ENCODE measurements at regions not wholly inside any gene's neighbourhood (a gene's known extent, or its start where the extent isn't known, plus 50 kb on each side); places are given as distances from the start of the nearest gene placed in this dataset.

GRCh38 chr20:11027224-11027623 is 353.4 kb upstream of the JAG1 start:
- no peak overlapping the region for H3K4me3 ChIP-seq (ENCODE audit: low read length)
- H2AFZ ChIP-seq (ENCODE audit: low read length): no peak overlapping the region
- H3K4me2 ChIP-seq (ENCODE audit: low read depth, low read length, poor library complexity, severe bottlenecking): no peak overlapping the region
- H3K36me3 ChIP-seq (ENCODE audit: insufficient read depth, low read length): no peaks in the 10 kb centered on the region
- H3K4me1 ChIP-seq (ENCODE audit: low read length): no peaks in the 10 kb centered on the region
- DNase-seq: no peak
- H3K79me2 ChIP-seq (ENCODE audit: low read length): no peaks in the 10 kb centered on the region
- H3K9ac ChIP-seq (ENCODE audit: low read length): no peak overlapping the region
- no peaks in the 10 kb centered on the region for H3K9me2 ChIP-seq (replicated peaks; ENCODE audit: insufficient read depth, low read length)
- no peak overlapping the region for H3K27ac ChIP-seq (ENCODE audit: low read length)
- H3K9me3 ChIP-seq (ENCODE audit: low read length): peaks cover 5% of the 10 kb centered on the region; the same call in 1 of the 2 replicates
- no peaks in the 10 kb centered on the region for H3K27me3 ChIP-seq (ENCODE audit: low read length)
- no peaks in the 10 kb centered on the region for H4K20me1 ChIP-seq (ENCODE audit: insufficient read depth, low read depth, low read length)

GRCh38 chr20:11030351-11030750 is 356.6 kb upstream of the JAG1 start:
- H3K79me2 ChIP-seq (ENCODE audit: low read length): no peaks in the 10 kb centered on the region
- H3K27ac ChIP-seq (ENCODE audit: low read length): no peak overlapping the region
- H3K4me1 ChIP-seq (ENCODE audit: low read length): no peaks in the 10 kb centered on the region
- H4K20me1 ChIP-seq (ENCODE audit: insufficient read depth, low read depth, low read length): no peaks in the 10 kb centered on the region
- H2AFZ ChIP-seq (ENCODE audit: low read length): no peak overlapping the region
- peaks cover 3% of the 10 kb centered on the region; the same call in 1 of the 2 replicates for H3K9me2 ChIP-seq (replicated peaks; ENCODE audit: insufficient read depth, low read length)
- no peaks in the 10 kb centered on the region for H3K27me3 ChIP-seq (ENCODE audit: low read length)
- no peak overlapping the region for H3K4me2 ChIP-seq (ENCODE audit: low read depth, low read length, poor library complexity, severe bottlenecking)
- H3K9ac ChIP-seq (ENCODE audit: low read length): no peak overlapping the region
- no peaks in the 10 kb centered on the region for H3K9me3 ChIP-seq (ENCODE audit: low read length)
- no peak for DNase-seq
- H3K36me3 ChIP-seq (ENCODE audit: insufficient read depth, low read length): no peaks in the 10 kb centered on the region
- H3K4me3 ChIP-seq (ENCODE audit: low read length): no peak overlapping the region

- Histone ChIP-seq H3K4me3 (ENCODE audit: low read length) (no peak overlapping the region), H2AFZ (ENCODE audit: low read length) (no peak overlapping the region), H3K9ac (ENCODE audit: low read length) (no peak overlapping the region), H3K9me2 (replicated peaks; ENCODE audit: insufficient read depth, low read length) (peaks cover 3% of the 10 kb centered on the region; the same call in 1 of the 2 replicates), H3K27me3 (ENCODE audit: low read length) (no peaks in the 10 kb centered on the region), H3K27ac (ENCODE audit: low read length) (no peak overlapping the region), H4K20me1 (ENCODE audit: insufficient read depth, low read depth, low read length) (no peaks in the 10 kb centered on the region), H3K79me2 (ENCODE audit: low read length) (no peaks in the 10 kb centered on the region), H3K4me1 (ENCODE audit: low read length) (no peaks in the 10 kb centered on the region), H3K4me2 (ENCODE audit: low read depth, low read length, poor library complexity, severe bottlenecking) (no peak overlapping the region), H3K9me3 (ENCODE audit: low read length) (no peaks in the 10 kb centered on the region), H3K36me3 (ENCODE audit: insufficient read depth, low read length) (no peaks in the 10 kb centered on the region)
- DNase-seq: no peak
Measured at GRCh38 chr20:11031300-11031699, 357.5 kb upstream of the JAG1 start.

GRCh38 chr20:11032611-11033010 is 358.8 kb upstream of the JAG1 start:
- Histone ChIP-seq H3K27ac (ENCODE audit: low read length) (no peak overlapping the region), H3K9me3 (ENCODE audit: low read length) (no peaks in the 10 kb centered on the region), H3K79me2 (ENCODE audit: low read length) (no peaks in the 10 kb centered on the region), H3K4me2 (ENCODE audit: low read depth, low read length, poor library complexity, severe bottlenecking) (no peak overlapping the region), H2AFZ (ENCODE audit: low read length) (no peak overlapping the region), H3K27me3 (ENCODE audit: low read length) (no peaks in the 10 kb centered on the region), H3K4me1 (ENCODE audit: low read length) (no peaks in the 10 kb centered on the region), H3K36me3 (ENCODE audit: insufficient read depth, low read length) (no peaks in the 10 kb centered on the region), H3K9me2 (replicated peaks; ENCODE audit: insufficient read depth, low read length) (peaks cover 3% of the 10 kb centered on the region; the same call in 1 of the 2 replicates), H3K9ac (ENCODE audit: low read length) (no peak overlapping the region), H3K4me3 (ENCODE audit: low read length) (no peak overlapping the region), H4K20me1 (ENCODE audit: insufficient read depth, low read depth, low read length) (no peaks in the 10 kb centered on the region)
- DNase-seq: no peak

- Histone ChIP-seq H3K79me2 (ENCODE audit: low read length) (no peaks in the 10 kb centered on the region), H3K4me3 (ENCODE audit: low read length) (no peak overlapping the region), H3K27ac (ENCODE audit: low read length) (no peak overlapping the region), H3K4me2 (ENCODE audit: low read depth, low read length, poor library complexity, severe bottlenecking) (no peak overlapping the region), H3K4me1 (ENCODE audit: low read length) (no peaks in the 10 kb centered on the region), H3K9me2 (replicated peaks; ENCODE audit: insufficient read depth, low read length) (peaks cover 3% of the 10 kb centered on the region; the same call in 1 of the 2 replicates), H4K20me1 (ENCODE audit: insufficient read depth, low read depth, low read length) (no peaks in the 10 kb centered on the region), H3K36me3 (ENCODE audit: insufficient read depth, low read length) (no peaks in the 10 kb centered on the region), H3K9ac (ENCODE audit: low read length) (no peak overlapping the region), H3K27me3 (ENCODE audit: low read length) (no peaks in the 10 kb centered on the region), H3K9me3 (ENCODE audit: low read length) (no peaks in the 10 kb centered on the region), H2AFZ (ENCODE audit: low read length) (no peak overlapping the region)
- DNase-seq: no peak
Measured at GRCh38 chr20:11034025-11034424, 360.2 kb upstream of the JAG1 start.

GRCh38 chr20:11035211-11035610 is 361.4 kb upstream of the JAG1 start:
- no peaks in the 10 kb centered on the region for H3K9me3 ChIP-seq (ENCODE audit: low read length)
- H3K27ac ChIP-seq (ENCODE audit: low read length): no peak overlapping the region
- DNase-seq: no peak
- H3K27me3 ChIP-seq (ENCODE audit: low read length): no peaks in the 10 kb centered on the region
- H3K4me2 ChIP-seq (ENCODE audit: low read depth, low read length, poor library complexity, severe bottlenecking): no peak overlapping the region
- no peaks in the 10 kb centered on the region for H3K4me1 ChIP-seq (ENCODE audit: low read length)
- no peaks in the 10 kb centered on the region for H4K20me1 ChIP-seq (ENCODE audit: insufficient read depth, low read depth, low read length)
- H3K9me2 ChIP-seq (replicated peaks; ENCODE audit: insufficient read depth, low read length): peaks cover 3% of the 10 kb centered on the region; the same call in 1 of the 2 replicates
- no peaks in the 10 kb centered on the region for H3K36me3 ChIP-seq (ENCODE audit: insufficient read depth, low read length)
- H3K4me3 ChIP-seq (ENCODE audit: low read length): no peak overlapping the region
- H3K9ac ChIP-seq (ENCODE audit: low read length): no peak overlapping the region
- no peaks in the 10 kb centered on the region for H3K79me2 ChIP-seq (ENCODE audit: low read length)
- H2AFZ ChIP-seq (ENCODE audit: low read length): no peak overlapping the region

- no peaks in the 10 kb centered on the region for H4K20me1 ChIP-seq (ENCODE audit: insufficient read depth, low read depth, low read length)
- H2AFZ ChIP-seq (ENCODE audit: low read length): no peak overlapping the region
- H3K4me2 ChIP-seq (ENCODE audit: low read depth, low read length, poor library complexity, severe bottlenecking): no peak overlapping the region
- H3K79me2 ChIP-seq (ENCODE audit: low read length): no peaks in the 10 kb centered on the region
- H3K36me3 ChIP-seq (ENCODE audit: insufficient read depth, low read length): no peaks in the 10 kb centered on the region
- no peak for DNase-seq
- H3K27ac ChIP-seq (ENCODE audit: low read length): no peak overlapping the region
- H3K9me2 ChIP-seq (replicated peaks; ENCODE audit: insufficient read depth, low read length): no peaks in the 10 kb centered on the region
- no peaks in the 10 kb centered on the region for H3K4me1 ChIP-seq (ENCODE audit: low read length)
- no peak overlapping the region for H3K4me3 ChIP-seq (ENCODE audit: low read length)
- no peaks in the 10 kb centered on the region for H3K27me3 ChIP-seq (ENCODE audit: low read length)
- H3K9ac ChIP-seq (ENCODE audit: low read length): no peak overlapping the region
- H3K9me3 ChIP-seq (ENCODE audit: low read length): no peaks in the 10 kb centered on the region
Measured at GRCh38 chr20:11041396-11041795, 367.6 kb upstream of the JAG1 start.

GRCh38 chr20:11043001-11043400 is 369.2 kb upstream of the JAG1 start:
- H3K36me3 ChIP-seq (ENCODE audit: insufficient read depth, low read length): no peaks in the 10 kb centered on the region
- no peak overlapping the region for H3K9ac ChIP-seq (ENCODE audit: low read length)
- no peaks in the 10 kb centered on the region for H3K79me2 ChIP-seq (ENCODE audit: low read length)
- no peak overlapping the region for H3K4me2 ChIP-seq (ENCODE audit: low read depth, low read length, poor library complexity, severe bottlenecking)
- no peak for DNase-seq
- no peaks in the 10 kb centered on the region for H3K27me3 ChIP-seq (ENCODE audit: low read length)
- no peak overlapping the region for H3K4me3 ChIP-seq (ENCODE audit: low read length)
- H4K20me1 ChIP-seq (ENCODE audit: insufficient read depth, low read depth, low read length): no peaks in the 10 kb centered on the region
- H3K9me3 ChIP-seq (ENCODE audit: low read length): no peaks in the 10 kb centered on the region
- H3K9me2 ChIP-seq (replicated peaks; ENCODE audit: insufficient read depth, low read length): no peaks in the 10 kb centered on the region
- no peak overlapping the region for H3K27ac ChIP-seq (ENCODE audit: low read length)
- no peak overlapping the region for H2AFZ ChIP-seq (ENCODE audit: low read length)
- no peaks in the 10 kb centered on the region for H3K4me1 ChIP-seq (ENCODE audit: low read length)

GRCh38 chr20:11044561-11044960 is 370.8 kb upstream of the JAG1 start:
- H3K27me3 ChIP-seq (ENCODE audit: low read length): no peaks in the 10 kb centered on the region
- no peaks in the 10 kb centered on the region for H4K20me1 ChIP-seq (ENCODE audit: insufficient read depth, low read depth, low read length)
- no peak overlapping the region for H3K4me3 ChIP-seq (ENCODE audit: low read length)
- H3K4me1 ChIP-seq (ENCODE audit: low read length): no peaks in the 10 kb centered on the region
- no peak for DNase-seq
- H3K9me3 ChIP-seq (ENCODE audit: low read length): no peaks in the 10 kb centered on the region
- H3K9me2 ChIP-seq (replicated peaks; ENCODE audit: insufficient read depth, low read length): no peaks in the 10 kb centered on the region
- H3K36me3 ChIP-seq (ENCODE audit: insufficient read depth, low read length): no peaks in the 10 kb centered on the region
- no peak overlapping the region for H2AFZ ChIP-seq (ENCODE audit: low read length)
- H3K27ac ChIP-seq (ENCODE audit: low read length): no peak overlapping the region
- no peak overlapping the region for H3K9ac ChIP-seq (ENCODE audit: low read length)
- H3K79me2 ChIP-seq (ENCODE audit: low read length): no peaks in the 10 kb centered on the region
- H3K4me2 ChIP-seq (ENCODE audit: low read depth, low read length, poor library complexity, severe bottlenecking): no peak overlapping the region
